T follicular helper cell (primary cell): ENCODE measurements at regions not wholly inside any gene's neighbourhood (a gene's known extent, or its start where the extent isn't known, plus 50 kb on each side); places are given as distances from the start of the nearest gene placed in this dataset.

Experiments used
- DNase-seq: peaks from one replicate; pipeline ENCODE4 v3.0.0-alpha.2; 2020; ENCODE audit warnings: low read depth

GRCh38 chr4:152112190-152112589 lies 351.4 kb upstream of the GATB start:
- no peak for DNase-seq

- no peak for DNase-seq
Observed at GRCh38 chr4:152110780-152111179, 350.0 kb upstream of the GATB start.

GRCh38 chr4:152109531-152110509 lies 349.0 kb upstream of the GATB start:
- no peak for DNase-seq

GRCh38 chr4:152107736-152108500 lies 347.1 kb upstream of the GATB start:
- no peak for DNase-seq

- DNase-seq = no peak
Observed at GRCh38 chr4:152106781-152107321, 346.0 kb upstream of the GATB start.

GRCh38 chr4:152106113-152106763 lies 345.4 kb upstream of the GATB start:
- DNase-seq = no peak

- DNase-seq = no peak
Observed at GRCh38 chr4:152104901-152105357, 344.1 kb upstream of the GATB start.

- no peak for DNase-seq
Observed at GRCh38 chr4:152104356-152104755, 343.5 kb upstream of the GATB start.

GRCh38 chr4:152103181-152103901 lies 342.5 kb upstream of the GATB start:
- no peak for DNase-seq

GRCh38 chr4:152102436-152103000 lies 341.7 kb upstream of the GATB start:
- no peak for DNase-seq

- DNase-seq = no peak
Observed at GRCh38 chr4:152101556-152102435, 341.0 kb upstream of the GATB start.

- DNase-seq = peak; percentile 73
Observed at GRCh38 chr4:152100379-152101201, 339.8 kb upstream of the GATB start.

- DNase-seq = no peak
Observed at GRCh38 chr4:152099981-152100378, 339.2 kb upstream of the GATB start.

- DNase-seq = no peak
Observed at GRCh38 chr4:152099555-152099954, 338.7 kb upstream of the GATB start.

GRCh38 chr4:152099061-152099425 lies 338.2 kb upstream of the GATB start:
- DNase-seq = no peak

- DNase-seq = no peak
Observed at GRCh38 chr4:152098365-152099060, 337.7 kb upstream of the GATB start.

- DNase-seq = no peak
Observed at GRCh38 chr4:152097371-152097770, 336.6 kb upstream of the GATB start.

- no peak for DNase-seq
Observed at GRCh38 chr4:152095701-152096070, 334.9 kb upstream of the GATB start.
